ENCODE measurements at regions not wholly inside any gene's neighbourhood (a gene's known extent, or its start where the extent isn't known, plus 50 kb on each side); places are given as distances from the start of the nearest gene placed in this dataset.
A peak's percentile ranks its signal among the peaks of the same experiment; 100 is the strongest.

DNA sequence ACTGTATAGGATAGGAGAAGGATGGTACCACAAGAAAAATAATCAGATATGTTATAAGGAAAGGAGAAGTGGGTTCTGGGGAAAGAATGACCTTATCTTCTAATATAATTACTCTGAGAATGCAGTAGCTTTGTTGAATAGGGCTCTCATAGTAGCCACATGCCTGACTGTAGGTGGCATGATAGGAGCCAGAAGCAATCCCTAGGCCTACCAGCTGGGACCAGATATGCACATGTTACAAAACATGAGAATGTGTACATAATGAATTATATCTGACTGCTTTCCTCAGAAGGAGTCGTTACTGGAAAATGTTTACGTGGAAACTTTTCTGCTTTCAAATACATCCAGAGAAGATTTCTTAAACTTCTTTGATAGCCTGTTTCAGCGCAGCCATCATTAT, 53.2 kb upstream of the FAM3C start:
- Histone ChIP-seq H3K4me1 (ENCODE audit: control insufficient read depth in 2 of 3, insufficient read depth in 2 of 3, low read depth in 1 of 3, low read length in 3 of 3) (no peaks in the 10 kb centered on the region), H3K27me3 (ENCODE audit: control insufficient read depth, insufficient read depth, low read length) (no peaks in the 10 kb centered on the region), H3K9me3 (ENCODE audit: control insufficient read depth in 2 of 3, insufficient read depth in 1 of 3, low read length in 3 of 3) (no peaks in the 10 kb centered on the region), H3K27ac (ENCODE audit: low read depth in 2 of 2, low read length in 2 of 2) (no peak overlapping the region), H3K9ac (ENCODE audit: low read length in 3 of 3) (no peak overlapping the region), H3K36me3 (ENCODE audit: control insufficient read depth in 2 of 3, insufficient read depth in 3 of 3, low read length in 3 of 3) (no peaks in the 10 kb centered on the region), H3K4me3 (ENCODE audit: low read length in 3 of 3) (no peak overlapping the region)
- DNase-seq (peak in 1 of 5 donors; percentile 52), FAIRE-seq (no peak)
- TF ChIP-seq CTCF (IDR thresholded peaks at IDR 0.05; ENCODE audit: borderline replicate concordance, extremely low read depth, insufficient read depth): no peak
- intact Hi-C loops (cut with DNase I): no loop called here

DNA sequence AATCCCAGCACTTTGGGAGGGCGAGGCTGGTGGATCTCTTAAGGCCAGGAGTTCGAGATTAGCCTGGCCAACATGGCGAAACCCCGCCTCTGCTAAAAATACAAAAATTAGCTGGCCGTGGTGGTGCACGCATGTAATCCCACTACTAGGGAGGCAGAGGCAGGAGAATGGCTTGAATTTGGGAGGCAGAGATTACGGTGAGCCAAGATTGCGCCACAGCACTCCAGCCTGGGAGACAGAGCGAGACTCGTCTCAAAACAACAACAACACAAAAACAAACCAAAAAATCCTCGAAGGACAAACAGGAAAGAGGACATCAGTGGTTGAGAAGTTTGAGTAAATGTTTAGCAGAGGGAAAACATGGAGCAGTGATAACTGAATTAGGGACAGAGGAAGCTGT, 52.3 kb upstream of the FAM3C start:
- intact Hi-C loops (cut with DNase I): no loop called here
- Histone ChIP-seq H3K27me3 (ENCODE audit: control insufficient read depth, insufficient read depth, low read length) (no peaks in the 10 kb centered on the region), H3K4me3 (ENCODE audit: low read length in 3 of 3) (no peak overlapping the region), H3K27ac (ENCODE audit: low read depth in 2 of 2, low read length in 2 of 2) (no peak overlapping the region), H3K36me3 (ENCODE audit: control insufficient read depth in 2 of 3, insufficient read depth in 3 of 3, low read length in 3 of 3) (no peaks in the 10 kb centered on the region), H3K9ac (ENCODE audit: low read length in 3 of 3) (no peak overlapping the region), H3K4me1 (ENCODE audit: control insufficient read depth in 2 of 3, insufficient read depth in 2 of 3, low read depth in 1 of 3, low read length in 3 of 3) (no peaks in the 10 kb centered on the region), H3K9me3 (ENCODE audit: control insufficient read depth in 2 of 3, insufficient read depth in 1 of 3, low read length in 3 of 3) (no peaks in the 10 kb centered on the region)
- no peak for TF ChIP-seq CTCF (IDR thresholded peaks at IDR 0.05; ENCODE audit: borderline replicate concordance, extremely low read depth, insufficient read depth)
- no peak for DNase-seq
- FAIRE-seq: no peak

- FAIRE-seq (no peak), DNase-seq (peak in 1 of 5 donors; percentile 29)
- no peak for TF ChIP-seq CTCF (IDR thresholded peaks at IDR 0.05; ENCODE audit: borderline replicate concordance, extremely low read depth, insufficient read depth)
- H3K36me3 ChIP-seq (ENCODE audit: control insufficient read depth in 2 of 3, insufficient read depth in 3 of 3, low read length in 3 of 3): no peaks in the 10 kb centered on the region
- H3K27ac ChIP-seq (ENCODE audit: low read depth in 2 of 2, low read length in 2 of 2): no peak overlapping the region
- H3K9me3 ChIP-seq (ENCODE audit: control insufficient read depth in 2 of 3, insufficient read depth in 1 of 3, low read length in 3 of 3): no peaks in the 10 kb centered on the region
- H3K27me3 ChIP-seq (ENCODE audit: control insufficient read depth, insufficient read depth, low read length): no peaks in the 10 kb centered on the region
- no peak overlapping the region for H3K4me3 ChIP-seq (ENCODE audit: low read length in 3 of 3)
- intact Hi-C loops (cut with DNase I): no loop called here
- no peak overlapping the region for H3K9ac ChIP-seq (ENCODE audit: low read length in 3 of 3)
- no peaks in the 10 kb centered on the region for H3K4me1 ChIP-seq (ENCODE audit: control insufficient read depth in 2 of 3, insufficient read depth in 2 of 3, low read depth in 1 of 3, low read length in 3 of 3)
Measured at GRCh38 chr7:121447911-121448300, 51.8 kb upstream of the FAM3C start.

GRCh38 chr7:121447243-121447910, 51.3 kb upstream of the FAM3C start:
- no peak overlapping the region for H3K4me3 ChIP-seq (ENCODE audit: low read length in 3 of 3)
- no peak for FAIRE-seq
- H3K9ac ChIP-seq (ENCODE audit: low read length in 3 of 3): no peak overlapping the region
- no peaks in the 10 kb centered on the region for H3K27me3 ChIP-seq (ENCODE audit: control insufficient read depth, insufficient read depth, low read length)
- peak in 1 of 5 donors; percentile 23 for DNase-seq
- intact Hi-C loops (cut with DNase I): no loop called here
- no peak overlapping the region for H3K27ac ChIP-seq (ENCODE audit: low read depth in 2 of 2, low read length in 2 of 2)
- no peaks in the 10 kb centered on the region for H3K9me3 ChIP-seq (ENCODE audit: control insufficient read depth in 2 of 3, insufficient read depth in 1 of 3, low read length in 3 of 3)
- H3K36me3 ChIP-seq (ENCODE audit: control insufficient read depth in 2 of 3, insufficient read depth in 3 of 3, low read length in 3 of 3): no peaks in the 10 kb centered on the region
- TF ChIP-seq CTCF (IDR thresholded peaks at IDR 0.05; ENCODE audit: borderline replicate concordance, extremely low read depth, insufficient read depth): no peak
- H3K4me1 ChIP-seq (ENCODE audit: control insufficient read depth in 2 of 3, insufficient read depth in 2 of 3, low read depth in 1 of 3, low read length in 3 of 3): no peaks in the 10 kb centered on the region
